ENCODE measurements at regions not wholly inside any gene's neighbourhood (a gene's known extent, or its start where the extent isn't known, plus 50 kb on each side); places are given as distances from the start of the nearest gene placed in this dataset.

DNA sequence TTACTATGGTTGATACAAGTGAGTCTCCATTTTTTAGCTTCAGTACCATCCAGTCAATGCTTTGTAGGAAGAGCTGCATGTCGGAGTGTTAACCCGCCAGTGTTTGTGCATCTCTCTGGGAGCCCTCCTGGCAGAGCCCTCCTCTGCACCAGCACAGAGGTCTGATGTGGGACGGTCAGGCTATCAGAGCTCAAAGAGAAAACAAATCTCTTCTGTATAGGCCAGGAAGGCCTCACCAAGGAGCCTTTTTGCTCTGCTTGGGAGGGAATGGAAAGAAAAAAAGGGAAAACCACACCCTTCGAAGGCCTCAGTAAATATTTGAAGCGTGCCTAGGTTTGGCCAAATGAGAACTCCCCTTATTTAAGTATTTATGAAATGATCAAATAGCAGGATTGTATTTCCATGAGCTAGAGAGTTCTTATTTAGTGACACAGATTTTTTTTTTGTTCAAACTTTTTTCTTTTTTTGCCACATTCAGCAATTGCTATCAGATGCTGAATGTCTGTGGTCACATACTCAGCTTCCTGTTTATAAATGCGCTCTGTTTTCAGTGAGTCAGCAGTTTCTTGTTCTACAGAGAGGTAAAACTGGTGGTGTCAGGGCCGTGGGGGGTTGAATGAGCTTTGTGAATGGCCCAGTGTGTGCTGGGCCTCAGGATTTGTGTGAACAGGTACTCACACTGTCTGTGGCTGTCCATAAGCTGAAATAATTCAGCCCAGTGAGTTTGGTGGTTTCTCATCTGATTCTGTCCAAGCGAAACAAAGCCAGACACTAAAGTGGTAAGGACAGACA, 226.6 kb downstream of the SNX18 start:
- TF ChIP-seq POLR2A (IDR thresholded peaks at IDR 0.05; ENCODE audit: low read depth) (no peak), POLR2AphosphoS5 (IDR thresholded peaks at IDR 0.05) (no peak)
- TF ChIP-seq, protein P1, sequence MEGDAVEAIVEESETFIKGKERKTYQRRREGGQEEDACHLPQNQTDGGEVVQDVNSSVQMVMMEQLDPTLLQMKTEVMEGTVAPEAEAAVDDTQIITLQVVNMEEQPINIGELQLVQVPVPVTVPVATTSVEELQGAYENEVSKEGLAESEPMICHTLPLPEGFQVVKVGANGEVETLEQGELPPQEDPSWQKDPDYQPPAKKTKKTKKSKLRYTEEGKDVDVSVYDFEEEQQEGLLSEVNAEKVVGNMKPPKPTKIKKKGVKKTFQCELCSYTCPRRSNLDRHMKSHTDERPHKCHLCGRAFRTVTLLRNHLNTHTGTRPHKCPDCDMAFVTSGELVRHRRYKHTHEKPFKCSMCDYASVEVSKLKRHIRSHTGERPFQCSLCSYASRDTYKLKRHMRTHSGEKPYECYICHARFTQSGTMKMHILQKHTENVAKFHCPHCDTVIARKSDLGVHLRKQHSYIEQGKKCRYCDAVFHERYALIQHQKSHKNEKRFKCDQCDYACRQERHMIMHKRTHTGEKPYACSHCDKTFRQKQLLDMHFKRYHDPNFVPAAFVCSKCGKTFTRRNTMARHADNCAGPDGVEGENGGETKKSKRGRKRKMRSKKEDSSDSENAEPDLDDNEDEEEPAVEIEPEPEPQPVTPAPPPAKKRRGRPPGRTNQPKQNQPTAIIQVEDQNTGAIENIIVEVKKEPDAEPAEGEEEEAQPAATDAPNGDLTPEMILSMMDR (IDR thresholded peaks at IDR 0.05) = no peak

Measured in esophagus muscularis mucosa (tissue), 3 donors.